ENCODE measurements at regions not wholly inside any gene's neighbourhood (a gene's known extent, or its start where the extent isn't known, plus 50 kb on each side); places are given as distances from the start of the nearest gene placed in this dataset.

DNA sequence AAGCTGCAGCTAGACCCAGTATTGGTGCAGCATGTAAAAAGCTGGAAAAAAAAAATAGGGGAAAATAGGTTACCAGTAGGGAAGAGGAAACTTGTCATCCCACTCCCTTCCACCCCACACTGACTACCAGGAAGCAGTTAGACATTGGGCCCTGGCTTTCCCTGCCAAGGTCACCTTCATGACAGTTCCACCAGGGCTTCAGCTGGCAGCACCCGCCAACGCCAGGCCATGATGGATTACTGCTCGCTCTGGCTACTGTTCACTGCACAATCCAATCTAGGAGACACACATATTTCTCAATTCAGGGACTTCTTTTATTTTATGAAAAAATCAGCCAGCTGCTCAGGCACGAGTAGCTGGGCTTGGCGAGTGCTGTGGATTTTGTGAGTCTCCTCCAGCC is 127.7 kb downstream of the DMRTA2 start:
- Histone ChIP-seq H4K20me1 (replicated peaks; ENCODE audit: control insufficient read depth, extremely low read depth, insufficient read depth, low read length) (no peaks in the 10 kb centered on the region), H3K4me1 (ENCODE audit: control insufficient read depth, extremely low read depth, insufficient read depth, low read length) (no peaks in the 10 kb centered on the region), H3K4me3 (replicated peaks in 1 of 3; ENCODE audit: insufficient read depth in 1 of 3, low read depth in 1 of 3, low read length in 3 of 3) (no peak overlapping the region), H3K9me1 (replicated peaks; ENCODE audit: control insufficient read depth, extremely low read depth, insufficient read depth, low read length) (no peaks in the 10 kb centered on the region), H3K36me3 (ENCODE audit: control insufficient read depth in 2 of 2, extremely low read depth in 1 of 2, insufficient read depth in 2 of 2, low read length in 2 of 2) (no peaks in the 10 kb centered on the region), H3K9me3 (replicated peaks; ENCODE audit: control insufficient read depth, insufficient read depth, low read length) (no peaks in the 10 kb centered on the region), H2AFZ (ENCODE audit: low read depth, low read length) (no peak overlapping the region), H3K27me3 (ENCODE audit: control insufficient read depth in 2 of 2, insufficient read depth in 2 of 2, low read length in 2 of 2) (no peaks in the 10 kb centered on the region), H3K9ac (replicated peaks; ENCODE audit: extremely low read depth, insufficient read depth, low read length) (no peak overlapping the region), H3K4me2 (ENCODE audit: insufficient read depth, low read length) (no peak overlapping the region), H3K79me2 (ENCODE audit: control insufficient read depth, insufficient read depth, low read length) (no peaks in the 10 kb centered on the region), H3K27ac (ENCODE audit: insufficient read depth, low read depth, low read length) (no peak overlapping the region)
- dilution Hi-C loops (cut with MboI; ENCODE audit: extremely low pct_ligation_motif_present, low sequenced_read_pairs): no loop called here
- intact Hi-C loops (cut with micrococcal nuclease): no loop called here
- no TSS peak for BruUV-seq (replicated peaks)
- TF ChIP-seq JUN (IDR thresholded peaks at IDR 0.05; ENCODE audit: borderline replicate concordance, insufficient read depth, insufficient read length, low read depth): no peak
- TF ChIP-seq POLR2AphosphoS5 (IDR thresholded peaks at IDR 0.05; ENCODE audit: insufficient read depth, low read depth, low read length): no peak
- TF ChIP-seq GATA2 (IDR thresholded peaks at IDR 0.05; ENCODE audit: insufficient read depth, insufficient read length, low read depth, low read length): no peak
- no peak for TF ChIP-seq EZH2 (IDR thresholded peaks at IDR 0.05; ENCODE audit: borderline replicate concordance, low read depth, low read length, severe bottlenecking)
- ChIA-PET CTCF (no interaction called here), POLR2A (no interaction called here)
- DNase-seq (ENCODE audit: low read depth, low spot score): no peak
- no peak for FAIRE-seq

DNA sequence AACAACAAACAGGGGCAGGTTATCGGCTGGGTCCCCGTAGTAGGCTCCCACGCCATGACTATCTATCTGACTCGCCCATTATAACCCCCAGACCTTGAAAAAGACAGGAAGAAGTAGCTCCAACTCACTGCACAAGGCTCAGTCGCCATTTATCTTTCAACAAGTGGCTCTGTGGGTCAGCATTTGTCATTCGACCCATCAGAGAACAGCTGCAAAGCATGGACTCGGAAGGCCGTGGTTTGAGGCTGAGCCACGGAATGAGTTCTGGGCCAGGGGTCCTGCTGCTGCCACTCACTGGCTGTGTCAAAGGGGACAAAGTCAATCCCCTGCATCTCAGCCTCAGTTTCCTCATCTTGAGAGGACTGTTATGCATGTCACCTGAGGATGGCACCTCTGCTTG is 131.0 kb downstream of the DMRTA2 start:
- DNase-seq (ENCODE audit: low read depth, low spot score): no peak
- Histone ChIP-seq H3K4me2 (ENCODE audit: insufficient read depth, low read length) (no peak overlapping the region), H3K27me3 (ENCODE audit: control insufficient read depth in 2 of 2, insufficient read depth in 2 of 2, low read length in 2 of 2) (no peaks in the 10 kb centered on the region), H3K79me2 (ENCODE audit: control insufficient read depth, insufficient read depth, low read length) (no peaks in the 10 kb centered on the region), H3K4me3 (replicated peaks in 1 of 3; ENCODE audit: insufficient read depth in 1 of 3, low read depth in 1 of 3, low read length in 3 of 3) (no peak overlapping the region), H3K9me1 (replicated peaks; ENCODE audit: control insufficient read depth, extremely low read depth, insufficient read depth, low read length) (no peaks in the 10 kb centered on the region), H3K36me3 (ENCODE audit: control insufficient read depth in 2 of 2, extremely low read depth in 1 of 2, insufficient read depth in 2 of 2, low read length in 2 of 2) (no peaks in the 10 kb centered on the region), H3K27ac (ENCODE audit: insufficient read depth, low read depth, low read length) (no peak overlapping the region), H4K20me1 (replicated peaks; ENCODE audit: control insufficient read depth, extremely low read depth, insufficient read depth, low read length) (no peaks in the 10 kb centered on the region), H3K9me3 (replicated peaks; ENCODE audit: control insufficient read depth, insufficient read depth, low read length) (no peaks in the 10 kb centered on the region), H3K9ac (replicated peaks; ENCODE audit: extremely low read depth, insufficient read depth, low read length) (no peak overlapping the region), H3K4me1 (ENCODE audit: control insufficient read depth, extremely low read depth, insufficient read depth, low read length) (no peaks in the 10 kb centered on the region), H2AFZ (ENCODE audit: low read depth, low read length) (no peak overlapping the region)
- intact Hi-C loops (cut with micrococcal nuclease) (no loop called here), dilution Hi-C loops (cut with MboI; ENCODE audit: extremely low pct_ligation_motif_present, low sequenced_read_pairs) (no loop called here)
- TF ChIP-seq GATA2 (IDR thresholded peaks at IDR 0.05; ENCODE audit: insufficient read depth, insufficient read length, low read depth, low read length) (no peak), FOS (IDR thresholded peaks at IDR 0.05; ENCODE audit: borderline replicate concordance, insufficient read depth, low read length) (no peak)
- no TSS peak for BruUV-seq (replicated peaks)
- ChIA-PET POLR2A (no interaction called here), CTCF (no interaction called here)
- FAIRE-seq: no peak
